Adipocyte (in vitro differentiated cells): ENCODE measurements at regions not wholly inside any gene's neighbourhood (a gene's known extent, or its start where the extent isn't known, plus 50 kb on each side); places are given as distances from the start of the nearest gene placed in this dataset.

ENCODE experiments used
- DNase-seq: peaks from one replicate; pipeline ENCODE4 v3.0.0-alpha.2; 2015; ENCODE audit warnings: low read depth
- H3K27me3 ChIP-seq: replicated peaks from 2 replicates; pipeline ENCODE4 v1.7.0; 2013; ENCODE audit warnings: mild to moderate bottlenecking, low read length, moderate library complexity; ENCODE audit not compliant: control insufficient read depth, insufficient read depth
- H3K36me3 ChIP-seq: 2 replicates; pipeline ENCODE4 v1.7.0; 2013; ENCODE audit warnings: low read length, mild to moderate bottlenecking, moderate library complexity; ENCODE audit not compliant: control insufficient read depth, insufficient read depth, severe bottlenecking
- H3K4me1 ChIP-seq: 2 replicates; pipeline ENCODE4 v1.7.0; 2013; ENCODE audit warnings: mild to moderate bottlenecking, low read length, moderate library complexity; ENCODE audit not compliant: control insufficient read depth, insufficient read depth
- H3K4me3 ChIP-seq: 2 replicates; pipeline ENCODE4 v1.7.0; 2013; ENCODE audit warnings: mild to moderate bottlenecking, low read length, moderate library complexity
- H3K9ac ChIP-seq: 2 replicates; pipeline ENCODE4 v1.7.0; 2013; ENCODE audit warnings: mild to moderate bottlenecking, low read length, moderate library complexity
- H3K9me3 ChIP-seq: 2 replicates; pipeline ENCODE4 v1.7.0; 2013; ENCODE audit warnings: mild to moderate bottlenecking, low read length, moderate library complexity; ENCODE audit not compliant: control insufficient read depth

DNA sequence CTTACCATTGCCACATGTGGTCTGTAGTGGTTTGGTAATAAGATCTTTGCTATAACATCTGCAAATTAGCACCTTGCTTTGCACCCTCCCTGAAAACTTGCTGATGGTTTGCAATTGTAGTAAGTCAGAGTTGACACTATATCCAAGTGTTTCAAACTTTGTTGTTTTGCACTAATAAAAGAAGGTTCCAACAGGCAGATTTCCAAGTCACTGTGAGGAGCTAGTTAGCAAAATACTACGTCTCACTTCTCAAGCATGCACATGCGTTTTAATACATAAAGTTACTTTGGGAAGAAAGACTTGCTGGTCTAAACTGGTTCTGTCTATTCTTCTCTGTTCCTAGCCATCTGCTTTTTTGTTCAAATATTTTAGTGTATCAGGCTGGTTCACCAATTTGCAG, 103.7 kb upstream of the ZNF521 start:
- Histone ChIP-seq H3K9me3 (peaks cover 10% of the 10 kb centered on the region), H3K4me1 (peaks cover 64% of the 10 kb centered on the region), H3K4me3 (no peak overlapping the region), H3K9ac (no peak overlapping the region), H3K36me3 (no peaks in the 10 kb centered on the region), H3K27me3 (no peaks in the 10 kb centered on the region)
- DNase-seq, result no peak

DNA sequence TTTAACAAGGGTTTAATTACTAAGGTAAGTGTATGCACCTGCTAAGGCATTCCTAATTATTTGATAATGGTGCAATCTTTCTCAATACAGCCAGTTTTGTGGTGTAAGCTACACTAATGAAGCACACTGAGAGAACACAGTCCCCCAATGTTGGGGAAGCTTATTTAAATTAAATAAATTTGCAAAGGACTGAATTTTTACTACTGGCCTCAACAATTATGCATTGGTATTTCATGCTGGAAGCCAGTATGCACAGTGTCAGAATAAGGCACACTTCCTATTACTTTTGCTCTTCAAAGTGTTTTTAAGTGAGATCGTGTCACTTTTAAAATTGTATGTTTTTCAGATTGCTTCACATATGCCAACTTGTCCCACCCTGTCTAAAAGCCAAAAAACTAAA, 103.2 kb upstream of the ZNF521 start:
- Histone ChIP-seq H3K4me1 (peaks cover 59% of the 10 kb centered on the region), H3K27me3 (no peaks in the 10 kb centered on the region), H3K9ac (no peak overlapping the region), H3K9me3 (peaks cover 11% of the 10 kb centered on the region), H3K4me3 (no peak overlapping the region), H3K36me3 (no peaks in the 10 kb centered on the region)
- DNase-seq, result no peak

DNA sequence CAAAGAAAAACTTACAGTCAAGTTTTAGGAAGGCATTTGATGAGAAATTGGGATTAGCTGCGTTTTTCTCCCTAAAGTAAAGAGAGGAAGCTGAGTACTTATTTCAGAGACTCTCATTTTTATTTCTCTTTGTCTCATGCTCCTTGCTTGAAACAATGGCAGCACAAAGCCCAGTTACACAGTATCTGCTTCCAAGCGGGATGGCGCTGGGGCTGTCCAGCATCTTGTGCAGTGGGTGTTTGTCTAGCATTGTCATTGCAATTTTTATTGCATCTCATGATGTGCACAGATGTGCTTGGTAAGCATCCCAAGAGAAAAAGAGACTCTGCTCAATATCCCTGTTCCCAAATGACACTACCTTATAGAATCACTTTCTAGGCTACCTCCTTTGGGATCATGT, 102.8 kb upstream of the ZNF521 start:
- Histone ChIP-seq H3K9me3 (peaks cover 11% of the 10 kb centered on the region), H3K27me3 (no peaks in the 10 kb centered on the region), H3K4me1 (peaks cover 55% of the 10 kb centered on the region), H3K4me3 (no peak overlapping the region), H3K9ac (no peak overlapping the region), H3K36me3 (no peaks in the 10 kb centered on the region)
- no peak for DNase-seq

DNA sequence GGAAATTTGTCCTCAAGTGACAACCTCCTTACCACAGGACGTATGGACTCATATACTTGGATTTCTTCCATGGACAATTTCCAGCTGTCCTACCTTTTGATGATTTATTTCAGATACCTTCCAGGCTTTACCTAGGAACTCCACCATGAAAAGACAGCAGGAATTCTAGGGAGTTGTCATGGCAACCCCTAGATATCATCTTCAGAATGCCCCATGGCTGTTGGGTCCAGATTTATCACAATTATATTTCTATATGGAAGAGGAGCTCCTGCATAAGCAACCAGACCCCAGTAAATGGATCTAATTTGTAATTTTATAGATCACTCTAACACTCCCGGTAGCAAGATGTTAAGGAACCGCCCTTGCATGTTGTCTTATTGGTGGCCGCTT, 102.3 kb upstream of the ZNF521 start:
- no peaks in the 10 kb centered on the region for H3K36me3 ChIP-seq
- peaks cover 50% of the 10 kb centered on the region for H3K4me1 ChIP-seq
- no peak overlapping the region for H3K4me3 ChIP-seq
- H3K9ac ChIP-seq, result no peak overlapping the region
- H3K9me3 ChIP-seq, result peaks cover 11% of the 10 kb centered on the region
- no peaks in the 10 kb centered on the region for H3K27me3 ChIP-seq
- no peak for DNase-seq

DNA sequence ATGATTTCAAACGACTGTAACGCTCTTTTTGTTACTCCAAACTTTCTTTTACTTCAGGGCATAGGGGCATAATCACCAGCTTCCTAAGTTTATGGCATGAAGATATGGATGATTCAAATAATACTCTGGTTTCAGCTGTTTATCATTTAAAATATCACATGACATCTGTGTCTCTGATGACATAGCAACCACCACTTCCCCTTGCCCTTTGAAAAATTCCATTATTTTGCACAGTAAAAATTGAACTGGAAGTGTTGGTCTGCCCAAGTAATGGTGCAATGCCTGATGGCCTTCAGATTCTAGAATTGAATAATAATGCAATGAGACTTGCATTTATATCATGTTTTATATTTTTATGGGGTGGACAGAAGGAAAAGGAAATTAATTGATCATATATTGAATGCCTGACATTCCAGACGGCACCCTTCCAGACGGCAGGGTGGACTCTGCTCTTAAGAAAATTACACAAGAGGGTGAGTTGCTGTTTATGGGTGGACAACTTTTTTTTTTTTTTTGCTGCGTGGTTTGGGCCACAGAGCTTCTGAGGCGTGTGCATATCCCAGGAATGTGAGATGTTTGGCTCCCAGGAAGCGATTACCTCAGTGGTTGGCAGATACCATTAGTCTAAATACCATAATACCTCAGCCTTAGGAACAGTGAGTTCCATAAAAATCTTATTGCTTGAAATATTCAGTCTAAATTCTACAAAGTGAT, 101.7 kb upstream of the ZNF521 start:
- DNase-seq, result peak; percentile 42
- Histone ChIP-seq H3K4me1 (peaks cover 46% of the 10 kb centered on the region), H3K9me3 (peaks cover 11% of the 10 kb centered on the region), H3K36me3 (no peaks in the 10 kb centered on the region), H3K9ac (no peak overlapping the region), H3K27me3 (no peaks in the 10 kb centered on the region), H3K4me3 (no peak overlapping the region)

DNA sequence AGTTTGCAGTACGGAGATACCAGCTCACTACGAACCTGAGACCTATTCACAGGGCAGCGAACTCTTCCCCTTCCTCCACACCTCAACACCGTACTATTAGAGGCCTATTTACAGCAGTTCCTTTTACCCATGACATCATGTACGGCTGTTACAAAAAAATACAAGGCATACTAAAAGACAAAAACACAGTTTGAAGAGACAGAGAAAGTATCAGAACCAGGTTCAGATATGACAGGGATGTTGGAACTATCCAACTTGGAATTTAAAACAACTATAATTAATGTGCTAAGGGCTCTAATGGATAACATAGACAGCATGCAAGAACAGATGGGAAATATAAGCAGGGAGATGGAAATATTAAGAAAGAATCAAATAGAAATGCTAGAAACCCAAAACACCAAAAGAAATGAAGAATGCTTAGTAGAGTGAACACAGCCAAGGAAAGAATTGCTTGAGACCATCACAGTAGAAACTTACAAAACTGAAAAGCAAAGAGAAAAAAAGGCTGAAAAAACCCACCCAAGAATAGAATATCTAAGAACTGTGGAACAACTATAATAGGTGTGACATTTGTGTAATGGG, 99.2 kb upstream of the ZNF521 start:
- Histone ChIP-seq H3K4me3 (no peak overlapping the region), H3K9me3 (peaks cover 11% of the 10 kb centered on the region), H3K4me1 (peaks cover 24% of the 10 kb centered on the region), H3K36me3 (no peaks in the 10 kb centered on the region), H3K9ac (no peak overlapping the region), H3K27me3 (no peaks in the 10 kb centered on the region)
- no peak for DNase-seq

DNA sequence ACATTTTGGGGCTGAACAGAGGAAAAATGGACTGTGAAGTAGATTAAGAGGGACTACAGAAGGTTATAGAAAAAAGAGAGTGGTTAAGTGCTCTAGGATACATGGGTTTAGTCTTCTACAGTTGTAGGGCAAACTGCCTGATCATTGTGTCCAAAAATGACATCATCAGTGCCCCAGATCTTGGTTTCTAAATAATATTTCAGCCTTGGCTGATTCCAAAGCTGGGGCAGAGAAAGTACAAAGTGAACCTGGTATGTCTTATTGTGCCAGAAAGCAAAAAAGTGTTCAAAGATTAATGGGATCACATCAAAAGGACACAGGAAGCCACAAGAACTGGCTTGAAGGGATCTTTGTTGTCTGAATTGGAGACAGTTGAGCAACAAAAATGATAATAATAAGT, 97.1 kb upstream of the ZNF521 start:
- H3K4me1 ChIP-seq, result peaks cover 7% of the 10 kb centered on the region
- no peak for DNase-seq
- H3K36me3 ChIP-seq, result no peaks in the 10 kb centered on the region

DNA sequence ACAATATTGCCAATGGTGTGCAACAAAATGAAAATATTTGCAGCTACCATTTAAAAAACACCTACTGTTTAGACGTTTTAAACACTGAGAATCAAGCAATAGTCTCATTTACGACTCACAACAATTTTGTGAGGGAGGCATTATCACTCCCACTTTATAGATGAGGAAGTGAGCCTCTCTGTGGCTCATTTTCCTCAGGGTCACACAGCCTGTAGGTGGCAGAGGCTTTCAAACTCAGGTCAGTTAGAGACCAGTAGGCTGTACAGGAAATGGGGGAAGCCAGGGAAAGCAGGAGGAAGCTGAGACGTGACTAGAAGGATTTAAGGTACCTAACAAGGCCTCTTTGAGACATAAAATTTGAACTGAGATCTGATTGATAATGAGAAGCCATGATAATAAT, 95.0 kb upstream of the ZNF521 start:
- no peaks in the 10 kb centered on the region for H3K4me1 ChIP-seq
- no peak for DNase-seq
- H3K9me3 ChIP-seq, result peaks cover 11% of the 10 kb centered on the region
- H3K27me3 ChIP-seq, result no peaks in the 10 kb centered on the region
- no peaks in the 10 kb centered on the region for H3K36me3 ChIP-seq
- no peak overlapping the region for H3K4me3 ChIP-seq
- H3K9ac ChIP-seq, result no peak overlapping the region

More for the DNA sequence above, 97.1 kb upstream of the ZNF521 start:
- Histone ChIP-seq H3K27me3 (no peaks in the 10 kb centered on the region), H3K9ac (no peak overlapping the region), H3K4me3 (no peak overlapping the region), H3K9me3 (peaks cover 11% of the 10 kb centered on the region)

DNA sequence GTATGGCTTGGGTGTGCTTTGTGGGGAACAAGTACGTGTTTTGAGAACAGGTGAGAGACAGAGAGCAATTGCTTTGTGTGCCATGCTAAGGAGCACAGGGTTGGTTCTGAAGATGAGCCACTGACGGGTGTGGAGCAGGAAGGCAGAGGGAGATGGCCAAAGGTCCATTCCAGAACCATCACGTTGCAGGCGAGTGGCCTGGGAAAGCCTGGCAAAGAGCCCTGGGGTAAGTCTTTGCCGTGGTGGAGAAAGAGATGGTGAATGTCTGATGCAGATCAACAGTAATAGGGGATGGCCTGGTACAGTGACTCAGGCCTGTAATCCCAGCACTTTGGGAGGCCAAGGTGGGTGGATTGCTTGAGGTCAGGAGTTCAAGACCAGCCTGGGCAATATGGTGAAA, 93.5 kb upstream of the ZNF521 start:
- DNase-seq, result no peak
- no peaks in the 10 kb centered on the region for H3K9me3 ChIP-seq
- no peaks in the 10 kb centered on the region for H3K27me3 ChIP-seq
- H3K36me3 ChIP-seq, result no peaks in the 10 kb centered on the region
- H3K4me3 ChIP-seq, result no peak overlapping the region
- no peak overlapping the region for H3K9ac ChIP-seq
- no peaks in the 10 kb centered on the region for H3K4me1 ChIP-seq

DNA sequence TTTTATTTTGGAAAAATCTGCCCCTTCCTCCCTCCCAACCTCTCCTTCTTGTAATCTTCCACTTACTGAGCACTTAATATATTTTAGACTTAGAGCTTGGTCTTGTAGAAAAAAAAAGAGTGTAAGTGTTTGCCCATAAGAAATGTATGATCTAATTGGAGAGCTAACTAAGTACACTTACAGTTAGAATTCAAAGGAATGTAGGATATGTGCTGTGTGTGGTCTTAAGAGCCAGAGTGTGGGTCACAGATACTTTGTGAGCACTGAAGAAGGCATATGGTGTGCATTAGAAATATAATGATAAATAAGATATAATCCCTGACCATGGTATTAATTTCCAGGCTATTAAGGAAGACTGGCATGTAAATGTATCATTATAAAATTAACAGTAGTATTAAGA, 91.8 kb upstream of the ZNF521 start:
- no peaks in the 10 kb centered on the region for H3K36me3 ChIP-seq
- H3K9ac ChIP-seq, result no peak overlapping the region
- H3K4me3 ChIP-seq, result no peak overlapping the region
- no peak for DNase-seq
- no peaks in the 10 kb centered on the region for H3K27me3 ChIP-seq
- H3K4me1 ChIP-seq, result no peaks in the 10 kb centered on the region
- no peaks in the 10 kb centered on the region for H3K9me3 ChIP-seq

DNA sequence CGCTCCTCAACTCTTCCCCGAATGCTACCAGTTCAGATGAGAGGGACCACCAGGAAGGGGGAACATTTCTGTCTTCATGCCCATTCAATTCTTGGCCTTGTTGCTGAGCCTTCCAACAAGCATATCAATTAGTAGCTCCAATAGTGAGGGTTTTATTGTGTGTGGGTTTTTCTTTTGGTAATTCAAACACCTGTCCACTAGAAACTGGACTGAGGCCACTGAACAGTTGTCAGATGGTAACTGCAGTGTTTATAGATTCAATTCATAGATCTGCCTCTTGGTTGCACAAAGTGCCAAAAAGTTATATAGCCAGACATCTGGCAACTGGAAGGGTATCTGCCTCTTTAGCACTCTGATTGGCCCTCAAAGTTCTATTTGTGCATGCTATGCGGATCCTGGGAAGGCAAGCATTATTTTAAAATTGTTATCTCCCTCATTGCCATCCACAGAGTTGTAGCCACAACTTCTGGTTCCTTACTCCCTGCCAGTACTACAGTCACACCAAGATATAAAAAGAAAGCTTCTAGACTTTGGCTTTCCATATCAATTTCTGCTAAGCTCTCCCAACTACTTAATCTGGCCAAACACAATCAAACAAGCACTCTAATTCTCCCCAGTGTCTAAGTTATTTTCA, 83.3 kb upstream of the ZNF521 start:
- Histone ChIP-seq H3K4me1 (no peaks in the 10 kb centered on the region), H3K9me3 (no peaks in the 10 kb centered on the region), H3K36me3 (no peaks in the 10 kb centered on the region), H3K27me3 (peaks cover 4% of the 10 kb centered on the region), H3K4me3 (no peak overlapping the region), H3K9ac (no peak overlapping the region)
- DNase-seq, result no peak
